ENCODE measurements at regions not wholly inside any gene's neighbourhood (a gene's known extent, or its start where the extent isn't known, plus 50 kb on each side); places are given as distances from the start of the nearest gene placed in this dataset.

DNA sequence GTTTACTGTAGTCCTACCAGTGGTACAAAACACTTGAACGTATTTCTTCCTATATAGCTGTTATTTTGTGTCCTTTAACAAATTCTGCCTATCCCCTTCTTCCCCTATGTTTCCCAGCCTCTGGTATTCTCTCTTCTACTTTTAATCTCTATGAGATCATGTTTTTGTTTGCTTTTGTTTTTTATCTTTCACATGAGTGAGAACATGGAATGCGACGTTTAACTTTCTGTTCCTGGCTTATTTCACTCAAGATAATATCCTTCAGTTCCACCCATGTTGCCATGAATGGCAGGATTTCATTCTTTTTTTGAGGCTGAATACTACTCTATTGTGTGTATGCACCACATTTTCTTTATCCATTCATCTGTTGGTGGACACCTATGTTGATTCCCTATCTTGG is 634.4 kb upstream of the WWC1 start:
- Histone ChIP-seq H3K4me3 (no peak overlapping the region), H3K27ac (no peak overlapping the region), H3K9me3 (no peaks in the 10 kb centered on the region), H3K36me3 (replicated peaks in 1 of 2; ENCODE audit: insufficient read depth in 1 of 2, low read depth in 2 of 2) (no peaks in the 10 kb centered on the region), H3K4me1 (no peaks in the 10 kb centered on the region), H3K27me3 (no peaks in the 10 kb centered on the region)
- DNase-seq = no peak
- 42 to 44% methylated on average over 3 of the region's 3 CpGs for WGBS, 2 donors
- intact Hi-C loops (cut with DNase I) = no loop called here
- no peak for ATAC-seq
- TF ChIP-seq, protein P1, sequence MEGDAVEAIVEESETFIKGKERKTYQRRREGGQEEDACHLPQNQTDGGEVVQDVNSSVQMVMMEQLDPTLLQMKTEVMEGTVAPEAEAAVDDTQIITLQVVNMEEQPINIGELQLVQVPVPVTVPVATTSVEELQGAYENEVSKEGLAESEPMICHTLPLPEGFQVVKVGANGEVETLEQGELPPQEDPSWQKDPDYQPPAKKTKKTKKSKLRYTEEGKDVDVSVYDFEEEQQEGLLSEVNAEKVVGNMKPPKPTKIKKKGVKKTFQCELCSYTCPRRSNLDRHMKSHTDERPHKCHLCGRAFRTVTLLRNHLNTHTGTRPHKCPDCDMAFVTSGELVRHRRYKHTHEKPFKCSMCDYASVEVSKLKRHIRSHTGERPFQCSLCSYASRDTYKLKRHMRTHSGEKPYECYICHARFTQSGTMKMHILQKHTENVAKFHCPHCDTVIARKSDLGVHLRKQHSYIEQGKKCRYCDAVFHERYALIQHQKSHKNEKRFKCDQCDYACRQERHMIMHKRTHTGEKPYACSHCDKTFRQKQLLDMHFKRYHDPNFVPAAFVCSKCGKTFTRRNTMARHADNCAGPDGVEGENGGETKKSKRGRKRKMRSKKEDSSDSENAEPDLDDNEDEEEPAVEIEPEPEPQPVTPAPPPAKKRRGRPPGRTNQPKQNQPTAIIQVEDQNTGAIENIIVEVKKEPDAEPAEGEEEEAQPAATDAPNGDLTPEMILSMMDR (IDR thresholded peaks at IDR 0.05) = no peak
- no peak for TF ChIP-seq POLR2A (IDR thresholded peaks at IDR 0.05)

DNA sequence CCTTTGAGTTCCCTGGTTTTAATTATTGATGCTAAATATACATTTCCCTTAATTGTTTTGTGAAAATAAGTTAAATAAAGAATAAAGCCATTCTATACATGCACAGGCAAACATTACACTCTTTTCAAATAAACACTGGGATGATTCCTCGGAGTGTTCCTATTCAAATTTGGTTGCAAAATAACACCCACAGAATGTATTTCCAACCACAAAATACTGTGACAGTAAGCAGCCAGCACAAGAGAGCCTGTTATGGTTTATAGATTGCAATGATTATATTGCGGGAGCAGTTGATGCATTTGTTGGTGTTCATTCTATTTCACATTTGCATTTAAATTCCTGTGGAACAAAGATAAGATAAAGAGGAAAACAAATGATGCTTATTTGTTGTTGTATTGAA is 632.6 kb upstream of the WWC1 start:
- Histone ChIP-seq H3K4me1 (no peaks in the 10 kb centered on the region), H3K27me3 (no peaks in the 10 kb centered on the region), H3K4me3 (no peak overlapping the region), H3K36me3 (replicated peaks in 1 of 2; ENCODE audit: insufficient read depth in 1 of 2, low read depth in 2 of 2) (no peaks in the 10 kb centered on the region), H3K9me3 (no peaks in the 10 kb centered on the region), H3K27ac (no peak overlapping the region)
- TF ChIP-seq, protein P1 (IDR thresholded peaks at IDR 0.05) = no peak
- no peak for TF ChIP-seq POLR2A (IDR thresholded peaks at IDR 0.05)
- DNase-seq = no peak
- whole genome bisulfite sequencing, 2 donors = 41 to 70% methylated on average over 2 of the region's 2 CpGs
- no peak for ATAC-seq
- intact Hi-C loops (cut with DNase I) = no loop called here

DNA sequence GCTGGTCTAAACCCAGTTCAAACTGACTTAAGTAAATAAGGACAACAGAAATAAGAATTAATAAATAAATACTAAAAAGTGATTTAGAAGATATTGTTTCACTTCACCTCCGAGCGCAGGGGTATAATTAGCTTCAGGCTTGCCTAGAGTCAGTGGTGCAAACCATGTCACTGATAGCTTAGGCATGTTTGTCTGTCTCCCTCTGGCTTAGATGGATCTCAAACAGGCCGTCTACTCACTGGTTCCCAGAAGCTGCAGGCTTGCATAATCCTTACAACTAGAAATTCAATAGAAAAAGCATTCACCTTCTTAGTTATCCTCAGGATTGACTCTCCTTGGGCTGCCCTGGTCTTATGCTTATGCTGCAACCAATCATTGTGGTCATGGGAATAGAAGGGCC is 629.8 kb upstream of the WWC1 start:
- H3K4me1 ChIP-seq = no peaks in the 10 kb centered on the region
- no peaks in the 10 kb centered on the region for H3K9me3 ChIP-seq
- no peaks in the 10 kb centered on the region for H3K27me3 ChIP-seq
- no peak for ATAC-seq
- no peak for TF ChIP-seq POLR2A (IDR thresholded peaks at IDR 0.05)
- TF ChIP-seq, protein P1 (IDR thresholded peaks at IDR 0.05) = no peak
- 52 to 61% methylated on average over 3 of the region's 3 CpGs for WGBS, 2 donors
- no peak overlapping the region for H3K27ac ChIP-seq
- intact Hi-C loops (cut with DNase I) = no loop called here
- no peaks in the 10 kb centered on the region for H3K36me3 ChIP-seq (replicated peaks in 1 of 2; ENCODE audit: insufficient read depth in 1 of 2, low read depth in 2 of 2)
- no peak overlapping the region for H3K4me3 ChIP-seq
- DNase-seq = no peak

DNA sequence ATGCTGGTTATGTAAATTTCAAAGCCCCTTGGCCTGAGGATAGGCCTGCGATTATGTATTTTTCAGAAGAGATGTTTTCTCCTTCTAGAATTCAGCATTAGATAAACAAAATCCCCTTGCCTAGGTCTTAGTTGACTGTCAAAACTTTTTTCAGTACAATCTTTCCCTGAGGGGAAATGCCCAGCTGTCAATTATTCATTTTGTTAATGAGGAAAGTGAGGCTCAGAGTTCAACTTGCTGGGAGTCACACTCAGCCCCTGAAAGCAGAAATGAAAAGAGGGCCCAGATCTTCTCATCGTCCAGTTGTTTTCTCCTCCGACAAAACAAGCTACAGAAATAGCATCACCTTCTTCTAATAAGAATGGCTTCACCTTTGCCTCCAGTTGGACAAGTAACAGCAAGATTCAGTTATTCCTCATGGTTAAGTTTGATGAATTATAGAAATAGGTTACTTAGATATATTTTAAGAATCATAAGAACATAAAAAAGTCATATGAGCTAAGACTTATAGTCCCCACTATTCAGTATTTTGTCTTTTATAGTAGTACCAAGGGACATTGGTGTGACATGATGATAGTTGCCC is 627.1 kb upstream of the WWC1 start:
- intact Hi-C loops (cut with DNase I) = no loop called here
- TF ChIP-seq, protein P1 (IDR thresholded peaks at IDR 0.05) = no peak
- TF ChIP-seq POLR2A (IDR thresholded peaks at IDR 0.05) = no peak
- no peak overlapping the region for H3K4me3 ChIP-seq
- H3K4me1 ChIP-seq = no peaks in the 10 kb centered on the region
- H3K27me3 ChIP-seq = no peaks in the 10 kb centered on the region
- no peaks in the 10 kb centered on the region for H3K36me3 ChIP-seq (replicated peaks in 1 of 2; ENCODE audit: insufficient read depth in 1 of 2, low read depth in 2 of 2)
- DNase-seq (no peak), ATAC-seq (no peak)
- no peak overlapping the region for H3K27ac ChIP-seq
- WGBS, 2 donors = 85 to 87% methylated on average over 3 of the region's 3 CpGs
- no peaks in the 10 kb centered on the region for H3K9me3 ChIP-seq

DNA sequence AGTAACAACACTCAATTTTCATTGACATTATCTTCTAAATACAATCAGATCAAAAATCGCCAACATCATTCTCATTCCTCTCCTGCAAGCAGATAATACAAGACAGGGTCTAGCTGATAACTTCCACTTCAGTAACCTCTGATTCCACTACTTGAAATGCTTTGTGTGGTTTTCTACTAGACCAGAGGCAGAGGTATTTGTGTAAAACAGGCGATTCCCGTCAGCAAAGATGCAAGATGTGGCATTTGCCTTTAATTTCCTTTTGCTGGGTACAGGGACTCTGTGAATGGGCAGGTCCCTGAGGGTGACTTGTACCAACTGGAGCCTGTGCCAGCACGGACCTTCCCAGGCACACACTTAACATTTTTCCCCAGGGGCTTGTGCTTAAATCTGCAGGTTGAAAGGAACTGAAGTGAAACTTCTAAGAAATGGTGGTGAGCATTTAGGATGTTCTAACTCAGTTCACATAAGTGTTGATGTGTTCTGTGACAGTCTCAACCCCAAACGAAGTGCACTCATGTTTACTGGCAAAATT is 625.5 kb upstream of the WWC1 start:
- Histone ChIP-seq H3K4me1 (no peaks in the 10 kb centered on the region), H3K27ac (no peak overlapping the region), H3K4me3 (no peak overlapping the region), H3K9me3 (no peaks in the 10 kb centered on the region), H3K27me3 (no peaks in the 10 kb centered on the region), H3K36me3 (replicated peaks in 1 of 2; ENCODE audit: insufficient read depth in 1 of 2, low read depth in 2 of 2) (no peaks in the 10 kb centered on the region)
- 49 to 55% methylated on average over 5 of the region's 5 CpGs for WGBS, 2 donors
- DNase-seq (no peak), ATAC-seq (no peak)
- intact Hi-C loops (cut with DNase I) = no loop called here
- TF ChIP-seq POLR2A (IDR thresholded peaks at IDR 0.05) = no peak
- TF ChIP-seq, protein P1 (IDR thresholded peaks at IDR 0.05) = no peak
